Neural cell (in vitro differentiated cells): ENCODE measurements at regions not wholly inside any gene's neighbourhood (a gene's known extent, or its start where the extent isn't known, plus 50 kb on each side); places are given as distances from the start of the nearest gene placed in this dataset.

ENCODE experiments used
- H2AFZ ChIP-seq: fragments of 200-600, 300-800 bp; sonication (generic), shearing (Covaris generic); 2 replicates; pipeline ENCODE4 v1.6.0; 2014; ENCODE audit warnings: low read depth, mild to moderate bottlenecking, antibody characterized with exemption, low read length, moderate library complexity
- H3F3A ChIP-seq: fragments of 200-600 bp; shearing (Covaris generic); 2 replicates; pipeline ENCODE4 v1.6.1; 2016; ENCODE audit warnings: mild to moderate bottlenecking, moderate library complexity, mixed read lengths, antibody characterized with exemption, low read length; ENCODE audit not compliant: insufficient read depth, poor library complexity, severe bottlenecking
- H3K27ac ChIP-seq: fragments of 200-600, 300-800 bp; sonication (generic), shearing (Covaris generic); 2 replicates; pipeline ENCODE4 v1.5.1; 2014; ENCODE audit warnings: mild to moderate bottlenecking, low read length, moderate library complexity
- H3K27me3 ChIP-seq: fragments of 300-800, 200-600 bp; sonication (generic), shearing (Covaris generic); 2 replicates; pipeline ENCODE4 v1.6.0; 2014; ENCODE audit warnings: mild to moderate bottlenecking, low read depth, low read length, moderate library complexity; ENCODE audit not compliant: insufficient read depth
- H3K36me3 ChIP-seq: fragments of 300-800, 200-600 bp; sonication (generic), shearing (Covaris generic); 2 replicates; pipeline ENCODE4 v1.5.1; 2014; ENCODE audit warnings: mild to moderate bottlenecking, antibody characterized with exemption, low read length, moderate library complexity; ENCODE audit not compliant: insufficient read depth
- H3K4me2 ChIP-seq: fragments of 300-800, 200-600 bp; sonication (generic), shearing (Covaris generic); 2 replicates; pipeline ENCODE4 v1.6.0; 2014; ENCODE audit warnings: mild to moderate bottlenecking, low read length
- H3K4me3 ChIP-seq: fragments of 300-800, 200-600 bp; sonication (generic), shearing (Covaris generic); 2 replicates; pipeline ENCODE4 v1.5.1; 2014; ENCODE audit warnings: mild to moderate bottlenecking, low read length, moderate library complexity
- H3K79me2 ChIP-seq: fragments of 200-600 bp; shearing (Covaris generic); replicated peaks from 2 replicates; pipeline ENCODE4 v1.6.0; 2014; ENCODE audit warnings: mild to moderate bottlenecking, low read length, moderate library complexity; ENCODE audit not compliant: insufficient read depth
- H3K9ac ChIP-seq: fragments of 300-800, 200-600 bp; sonication (generic), shearing (Covaris generic); 2 replicates; pipeline ENCODE4 v1.6.1; 2016; ENCODE audit warnings: mild to moderate bottlenecking, low read length, mixed read lengths
- H3K9me2 ChIP-seq: fragments of 200-600 bp; shearing (Covaris generic); 2 replicates; pipeline ENCODE4 v1.6.1; 2016; ENCODE audit warnings: mild to moderate bottlenecking, low read length, mixed read lengths; ENCODE audit not compliant: insufficient read depth
- H3K9me3 ChIP-seq: fragments of 200-600, 300-800 bp; sonication (generic), shearing (Covaris generic); 2 replicates; pipeline ENCODE4 v1.6.1; 2016; ENCODE audit warnings: mild to moderate bottlenecking, mixed run types, low read length, moderate library complexity, mixed read lengths
- H4K20me1 ChIP-seq: fragments of 200-600 bp; shearing (Covaris generic); 2 replicates; pipeline ENCODE4 v1.6.1; 2016; ENCODE audit warnings: mild to moderate bottlenecking, mixed run types; ENCODE audit not compliant: insufficient read depth
- EP300 ChIP-seq: fragments of 450-650 bp; conservative IDR thresholded peaks from 2 replicates; pipeline ENCODE4 v1.6.1; 2014; ENCODE audit warnings: antibody characterized with exemption, mild to moderate bottlenecking, moderate library complexity; ENCODE audit not compliant: poor library complexity, severe bottlenecking
- EZH2 ChIP-seq: fragments of 200-600, 300-800 bp; shearing (Covaris generic), sonication (generic); IDR thresholded peaks from 2 replicates; pipeline ENCODE4 v1.6.1; 2014; ENCODE audit warnings: antibody characterized with exemption, low read length, borderline replicate concordance, mild to moderate bottlenecking; ENCODE audit not compliant: insufficient read depth, poor library complexity, severe bottlenecking
- MXI1 ChIP-seq: fragments of 450-650 bp; conservative IDR thresholded peaks from 2 replicates; pipeline ENCODE4 v1.6.1; 2014; ENCODE audit warnings: antibody characterized with exemption, mild to moderate bottlenecking; ENCODE audit not compliant: poor library complexity, severe bottlenecking
- POLR2AphosphoS5 ChIP-seq: IDR thresholded peaks from 2 replicates; pipeline ENCODE4 v1.6.1; 2012
- RAD21 ChIP-seq: fragments of 450-650 bp; conservative IDR thresholded peaks from 2 replicates; pipeline ENCODE4 v1.6.1; 2014; ENCODE audit warnings: antibody characterized with exemption, mild to moderate bottlenecking, moderate library complexity
- SMC3 ChIP-seq: fragments of 450-650 bp; conservative IDR thresholded peaks from 2 replicates; pipeline ENCODE4 v1.6.1; 2014; ENCODE audit warnings: antibody characterized with exemption, mild to moderate bottlenecking, moderate library complexity; ENCODE audit not compliant: poor library complexity
- TAF1 ChIP-seq: IDR thresholded peaks from 2 replicates; pipeline ENCODE4 v1.6.1; 2012; ENCODE audit warnings: low read depth
- TF ChIP-seq, protein P1 (sequence below): IDR thresholded peaks from 2 replicates; pipeline ENCODE4 v1.6.1; 2012; ENCODE audit warnings: borderline replicate concordance
- TF ChIP-seq, protein P2 (sequence below): fragments of 450-650 bp; IDR thresholded peaks from 2 replicates; pipeline ENCODE4 v1.5.1; 2014; ENCODE audit warnings: antibody characterized with exemption, mild to moderate bottlenecking, moderate library complexity; ENCODE audit not compliant: poor library complexity, severe bottlenecking

- no peaks in the 10 kb centered on the region for H3K36me3 ChIP-seq
- no peak overlapping the region for H2AFZ ChIP-seq
- no peaks in the 10 kb centered on the region for H3K27me3 ChIP-seq
- no peak overlapping the region for H3K4me3 ChIP-seq
- H3K79me2 ChIP-seq: no peaks in the 10 kb centered on the region
- H3K27ac ChIP-seq: no peak overlapping the region
- no peak overlapping the region for H3K4me2 ChIP-seq
- no peaks in the 10 kb centered on the region for H3K9me3 ChIP-seq
- H4K20me1 ChIP-seq: no peaks in the 10 kb centered on the region
- no peak overlapping the region for H3K9ac ChIP-seq
- H3F3A ChIP-seq: no peaks in the 10 kb centered on the region
- no peaks in the 10 kb centered on the region for H3K9me2 ChIP-seq
- no peak for TF ChIP-seq EP300
- TF ChIP-seq, protein P1, sequence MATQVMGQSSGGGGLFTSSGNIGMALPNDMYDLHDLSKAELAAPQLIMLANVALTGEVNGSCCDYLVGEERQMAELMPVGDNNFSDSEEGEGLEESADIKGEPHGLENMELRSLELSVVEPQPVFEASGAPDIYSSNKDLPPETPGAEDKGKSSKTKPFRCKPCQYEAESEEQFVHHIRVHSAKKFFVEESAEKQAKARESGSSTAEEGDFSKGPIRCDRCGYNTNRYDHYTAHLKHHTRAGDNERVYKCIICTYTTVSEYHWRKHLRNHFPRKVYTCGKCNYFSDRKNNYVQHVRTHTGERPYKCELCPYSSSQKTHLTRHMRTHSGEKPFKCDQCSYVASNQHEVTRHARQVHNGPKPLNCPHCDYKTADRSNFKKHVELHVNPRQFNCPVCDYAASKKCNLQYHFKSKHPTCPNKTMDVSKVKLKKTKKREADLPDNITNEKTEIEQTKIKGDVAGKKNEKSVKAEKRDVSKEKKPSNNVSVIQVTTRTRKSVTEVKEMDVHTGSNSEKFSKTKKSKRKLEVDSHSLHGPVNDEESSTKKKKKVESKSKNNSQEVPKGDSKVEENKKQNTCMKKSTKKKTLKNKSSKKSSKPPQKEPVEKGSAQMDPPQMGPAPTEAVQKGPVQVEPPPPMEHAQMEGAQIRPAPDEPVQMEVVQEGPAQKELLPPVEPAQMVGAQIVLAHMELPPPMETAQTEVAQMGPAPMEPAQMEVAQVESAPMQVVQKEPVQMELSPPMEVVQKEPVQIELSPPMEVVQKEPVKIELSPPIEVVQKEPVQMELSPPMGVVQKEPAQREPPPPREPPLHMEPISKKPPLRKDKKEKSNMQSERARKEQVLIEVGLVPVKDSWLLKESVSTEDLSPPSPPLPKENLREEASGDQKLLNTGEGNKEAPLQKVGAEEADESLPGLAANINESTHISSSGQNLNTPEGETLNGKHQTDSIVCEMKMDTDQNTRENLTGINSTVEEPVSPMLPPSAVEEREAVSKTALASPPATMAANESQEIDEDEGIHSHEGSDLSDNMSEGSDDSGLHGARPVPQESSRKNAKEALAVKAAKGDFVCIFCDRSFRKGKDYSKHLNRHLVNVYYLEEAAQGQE: no peak
- TF ChIP-seq POLR2AphosphoS5: no peak
- TF ChIP-seq RAD21: no peak
- TF ChIP-seq, protein P2, sequence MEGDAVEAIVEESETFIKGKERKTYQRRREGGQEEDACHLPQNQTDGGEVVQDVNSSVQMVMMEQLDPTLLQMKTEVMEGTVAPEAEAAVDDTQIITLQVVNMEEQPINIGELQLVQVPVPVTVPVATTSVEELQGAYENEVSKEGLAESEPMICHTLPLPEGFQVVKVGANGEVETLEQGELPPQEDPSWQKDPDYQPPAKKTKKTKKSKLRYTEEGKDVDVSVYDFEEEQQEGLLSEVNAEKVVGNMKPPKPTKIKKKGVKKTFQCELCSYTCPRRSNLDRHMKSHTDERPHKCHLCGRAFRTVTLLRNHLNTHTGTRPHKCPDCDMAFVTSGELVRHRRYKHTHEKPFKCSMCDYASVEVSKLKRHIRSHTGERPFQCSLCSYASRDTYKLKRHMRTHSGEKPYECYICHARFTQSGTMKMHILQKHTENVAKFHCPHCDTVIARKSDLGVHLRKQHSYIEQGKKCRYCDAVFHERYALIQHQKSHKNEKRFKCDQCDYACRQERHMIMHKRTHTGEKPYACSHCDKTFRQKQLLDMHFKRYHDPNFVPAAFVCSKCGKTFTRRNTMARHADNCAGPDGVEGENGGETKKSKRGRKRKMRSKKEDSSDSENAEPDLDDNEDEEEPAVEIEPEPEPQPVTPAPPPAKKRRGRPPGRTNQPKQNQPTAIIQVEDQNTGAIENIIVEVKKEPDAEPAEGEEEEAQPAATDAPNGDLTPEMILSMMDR: no peak
- no peak for TF ChIP-seq MXI1
- no peak for TF ChIP-seq SMC3
- no peak for TF ChIP-seq EZH2
- no peak for TF ChIP-seq TAF1
Observed at GRCh38 chr10:3678629-3679227, 106.3 kb downstream of the KLF6 start.

DNA sequence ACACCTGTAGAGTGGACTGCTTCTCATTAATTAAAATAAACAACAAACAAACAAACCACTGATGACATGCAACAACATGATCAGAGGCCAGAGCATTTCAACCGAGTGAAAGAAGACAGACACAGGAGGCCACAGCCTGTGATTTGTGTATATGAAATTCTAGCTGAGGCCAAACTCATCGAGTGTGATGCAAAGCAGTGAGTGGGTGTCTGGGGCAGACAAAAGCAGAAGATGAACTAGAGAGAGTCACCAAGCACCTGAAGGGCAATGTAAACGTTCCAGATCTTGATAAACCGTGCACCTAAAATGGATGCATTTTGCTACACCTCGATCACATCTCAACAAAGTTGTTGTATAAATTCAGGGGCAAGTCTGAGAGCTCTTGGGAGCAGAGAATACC, 108.4 kb downstream of the KLF6 start:
- no peak overlapping the region for H3K9ac ChIP-seq
- H3K4me3 ChIP-seq: no peak overlapping the region
- TF ChIP-seq, protein P1: no peak
- TF ChIP-seq EP300: no peak
- TF ChIP-seq RAD21: no peak
- no peak for TF ChIP-seq EZH2
- no peak for TF ChIP-seq TAF1
- TF ChIP-seq POLR2AphosphoS5: no peak
- TF ChIP-seq MXI1: no peak
- TF ChIP-seq, protein P2: no peak
- no peak for TF ChIP-seq SMC3
- no peaks in the 10 kb centered on the region for H3K9me2 ChIP-seq
- no peak overlapping the region for H3K4me2 ChIP-seq
- H3K79me2 ChIP-seq: no peaks in the 10 kb centered on the region
- no peak overlapping the region for H2AFZ ChIP-seq
- H4K20me1 ChIP-seq: no peaks in the 10 kb centered on the region
- H3K27me3 ChIP-seq: no peaks in the 10 kb centered on the region
- H3K36me3 ChIP-seq: no peaks in the 10 kb centered on the region
- no peaks in the 10 kb centered on the region for H3K9me3 ChIP-seq
- no peak overlapping the region for H3K27ac ChIP-seq
- H3F3A ChIP-seq: no peaks in the 10 kb centered on the region
